ENCODE measurements at regions not wholly inside any gene's neighbourhood (a gene's known extent, or its start where the extent isn't known, plus 50 kb on each side); places are given as distances from the start of the nearest gene placed in this dataset.

- no peak for DNase-seq
These were observed 92.1 kb upstream of the FAM3C start for GRCh38 chr7:121488111-121488650.

DNA sequence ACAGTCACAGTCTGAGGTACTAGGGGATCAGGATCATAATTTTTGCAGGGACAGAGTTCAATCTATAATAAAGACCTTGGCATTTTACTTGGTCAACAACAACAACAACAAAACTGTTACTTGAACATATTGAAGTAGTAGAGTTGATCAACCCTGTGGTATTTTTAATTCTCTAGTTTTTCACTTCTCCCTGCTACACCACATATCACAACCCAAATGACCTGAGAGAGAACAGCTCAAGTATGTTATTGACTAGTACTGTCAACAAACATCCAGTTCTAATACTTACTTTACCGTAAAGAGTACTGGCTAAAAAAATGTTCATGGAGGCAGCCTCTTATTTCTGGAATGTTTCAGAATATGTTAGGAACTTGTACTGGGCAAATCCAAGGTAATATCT is 90.5 kb upstream of the FAM3C start:
- no peak for DNase-seq

DNA sequence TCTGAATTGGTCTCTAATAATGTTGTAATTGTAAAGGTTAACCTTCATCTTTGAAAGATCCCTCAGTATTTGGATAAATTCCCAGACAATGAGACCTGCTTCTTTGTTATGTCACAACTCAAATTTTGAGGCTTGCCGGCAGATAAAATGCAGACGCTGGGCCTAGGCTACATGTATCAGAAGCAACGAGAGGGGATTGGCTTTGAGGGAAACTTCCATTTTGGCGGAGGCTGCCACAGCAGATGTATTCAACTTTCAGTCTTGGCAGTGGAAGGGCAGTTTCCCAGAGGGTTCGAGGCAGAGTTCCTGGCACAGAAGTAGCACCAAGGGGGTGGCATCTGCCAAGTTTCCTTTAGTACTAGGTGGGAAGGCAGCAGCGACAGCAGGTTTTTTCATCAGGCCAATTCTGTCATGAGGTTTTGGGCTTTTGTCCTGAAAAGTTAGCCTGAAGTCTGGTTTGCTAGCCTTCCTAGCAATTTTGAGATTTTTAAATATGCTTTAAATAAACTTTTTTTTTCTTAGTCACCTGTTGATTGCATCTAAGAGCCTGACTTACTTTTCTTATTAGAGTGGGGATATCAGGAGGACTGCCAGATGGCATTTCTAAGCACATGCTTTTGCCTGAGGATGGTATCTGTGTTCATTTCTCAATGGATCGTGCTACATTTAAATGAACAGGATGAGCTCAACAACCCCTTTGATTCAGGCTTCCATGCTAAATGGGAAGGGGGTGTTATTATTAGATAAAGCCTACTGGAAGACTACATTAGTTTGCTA is 89.5 kb upstream of the FAM3C start:
- DNase-seq, result no peak

DNA sequence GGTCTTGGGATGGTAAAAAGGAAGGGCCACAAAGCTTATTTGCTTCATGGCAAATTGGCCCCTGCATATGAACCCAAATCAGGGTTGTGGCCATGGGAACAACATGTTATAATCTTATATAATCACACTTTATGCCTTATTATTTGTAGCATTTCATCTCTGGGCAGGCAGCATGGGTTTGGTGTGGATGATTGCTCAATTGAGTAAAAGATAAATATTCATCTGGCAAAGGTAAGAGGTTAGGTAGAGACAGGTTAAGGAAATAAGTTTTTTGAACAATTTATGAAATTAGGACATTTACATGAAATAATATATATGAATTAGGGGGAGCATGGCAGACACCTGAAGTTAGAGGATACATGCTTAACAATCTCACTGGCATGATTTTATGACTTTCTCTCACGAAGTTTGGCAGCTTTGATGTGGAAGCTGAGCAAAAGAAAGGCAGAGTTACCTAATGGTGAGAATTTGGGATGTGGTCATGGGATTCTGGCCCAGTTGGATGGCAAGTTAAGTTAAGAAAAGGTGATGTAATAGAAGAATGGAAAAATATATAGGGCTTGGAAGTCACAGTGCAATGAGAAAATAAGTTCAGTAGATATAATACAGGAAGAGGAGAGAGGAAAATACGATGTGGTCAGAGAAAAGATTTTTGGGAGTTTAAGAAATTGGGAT is 88.1 kb upstream of the FAM3C start:
- no peak for DNase-seq

DNA sequence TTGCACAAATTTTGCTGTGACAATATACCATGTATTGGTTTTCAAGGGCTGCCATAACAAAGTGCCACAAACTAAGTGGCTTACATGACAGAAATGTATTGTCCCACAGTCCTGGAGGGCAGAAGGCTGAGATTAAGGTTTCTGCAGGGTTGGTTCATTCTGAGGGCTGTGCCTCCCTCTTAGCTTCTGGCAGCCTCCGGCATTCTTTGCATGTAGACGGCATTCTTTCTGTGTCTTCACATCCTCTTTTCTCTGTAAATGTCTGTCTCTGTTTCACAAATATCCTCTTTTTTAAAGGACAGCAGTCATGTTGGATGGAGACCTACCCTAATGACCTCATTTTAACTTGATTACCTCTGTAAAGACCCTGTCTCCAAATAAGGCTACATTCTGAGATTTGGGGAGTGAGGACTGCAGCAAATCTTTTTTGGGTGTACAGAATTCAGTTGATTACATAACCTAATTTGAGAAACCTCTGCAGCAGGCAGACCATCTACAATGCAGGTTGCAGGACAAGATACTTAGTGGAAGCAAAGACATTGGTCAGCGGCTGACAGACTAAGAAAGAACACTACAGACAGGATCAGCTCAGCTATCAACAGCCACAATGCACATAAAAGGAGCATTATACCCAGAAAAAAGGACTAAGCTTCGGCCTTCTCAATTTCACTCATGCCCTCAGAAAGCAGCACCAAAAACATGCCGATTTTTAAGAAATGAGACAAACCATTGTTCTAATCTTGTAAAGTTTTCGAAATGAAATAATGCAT is 84.6 kb upstream of the FAM3C start:
- DNase-seq, result no peak

DNA sequence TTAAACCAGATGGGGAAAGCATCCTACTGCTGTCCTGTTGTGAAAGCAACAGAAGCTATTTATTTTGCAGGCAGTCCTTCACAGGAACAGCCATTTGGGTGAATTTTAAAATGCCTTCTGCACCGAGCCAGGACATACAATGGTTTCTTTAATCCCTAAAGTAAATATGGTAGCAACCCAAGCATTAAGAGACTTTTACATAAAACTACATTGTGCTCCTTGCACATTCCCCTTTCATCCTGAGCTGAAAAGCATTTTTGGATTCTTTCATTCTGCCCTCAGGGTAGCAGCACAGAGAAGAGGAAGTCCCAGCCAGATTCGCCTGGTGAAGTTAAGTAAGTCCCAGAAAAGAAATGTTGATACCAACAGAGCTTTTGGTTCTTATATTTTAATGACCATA is 84.0 kb upstream of the FAM3C start:
- no peak for DNase-seq

- no peak for DNase-seq
These were observed 83.4 kb upstream of the FAM3C start for GRCh38 chr7:121479466-121479865.

- DNase-seq, result no peak
These were observed 79.7 kb upstream of the FAM3C start for GRCh38 chr7:121475806-121476205.

- DNase-seq, result no peak
These were observed 78.2 kb upstream of the FAM3C start for GRCh38 chr7:121474301-121474673.

- DNase-seq, result no peak
These were observed 77.7 kb upstream of the FAM3C start for GRCh38 chr7:121473645-121474300.

GRCh38 chr7:121466455-121466854 is 70.3 kb upstream of the FAM3C start:
- DNase-seq, result no peak

- no peak for DNase-seq
These were observed 63.0 kb upstream of the FAM3C start for GRCh38 chr7:121459148-121459547.

- DNase-seq, result no peak
These were observed 60.8 kb upstream of the FAM3C start for GRCh38 chr7:121456785-121457359.

DNA sequence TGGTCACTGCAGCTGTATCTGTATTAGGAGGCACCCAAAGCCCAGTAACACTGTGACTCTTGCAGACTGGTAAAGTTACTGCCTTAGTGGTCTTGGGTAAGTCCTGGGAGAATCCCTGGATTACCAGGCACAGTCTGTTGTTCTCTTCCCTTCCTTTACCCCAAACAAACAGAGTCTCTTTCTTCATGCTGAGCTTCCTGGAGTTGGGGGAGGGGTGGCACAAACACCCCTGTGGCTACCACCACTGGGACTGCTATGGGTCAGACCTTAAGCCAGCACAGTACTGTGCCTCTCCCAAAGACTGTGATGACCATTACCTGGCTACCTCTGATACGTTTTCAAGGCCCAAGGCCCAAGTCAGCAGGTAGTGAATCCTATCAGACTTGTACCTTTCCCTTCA is 59.9 kb upstream of the FAM3C start:
- DNase-seq, result no peak

- no peak for DNase-seq
These were observed 56.3 kb upstream of the FAM3C start for GRCh38 chr7:121452389-121452788.

DNA sequence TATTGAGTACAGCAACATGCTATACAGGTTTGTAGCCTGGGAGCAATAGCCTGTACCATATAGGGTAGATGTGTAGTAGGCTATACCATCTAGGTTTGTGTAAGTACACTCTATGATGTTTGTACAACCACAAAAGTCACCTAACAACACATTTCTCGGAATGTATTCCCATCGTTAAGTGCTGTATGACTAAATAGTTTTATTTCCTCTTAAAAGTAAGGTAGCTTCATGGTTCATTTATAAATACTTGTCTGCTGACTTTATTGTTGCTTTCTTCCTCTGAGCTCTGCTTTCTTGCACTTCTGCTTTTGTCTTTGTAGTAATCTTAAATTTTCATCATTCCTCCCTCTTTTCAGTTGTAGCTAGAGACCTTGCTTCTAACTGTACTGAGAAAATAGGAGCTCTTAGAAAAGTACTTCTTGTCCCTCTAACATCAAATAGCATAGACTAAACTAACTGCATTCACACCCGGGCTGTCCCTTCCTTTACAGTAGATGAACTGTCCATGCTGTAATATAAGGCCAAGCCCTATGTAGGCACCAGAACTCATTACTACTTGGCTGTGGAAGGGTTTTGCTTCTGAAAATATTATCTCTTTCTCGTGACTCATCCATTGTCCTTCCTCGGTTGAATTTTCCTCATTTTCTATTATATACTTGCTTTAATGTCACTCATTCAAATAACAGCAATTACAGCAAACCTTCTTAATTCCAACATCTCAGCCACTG is 55.4 kb upstream of the FAM3C start:
- DNase-seq, result no peak

DNA sequence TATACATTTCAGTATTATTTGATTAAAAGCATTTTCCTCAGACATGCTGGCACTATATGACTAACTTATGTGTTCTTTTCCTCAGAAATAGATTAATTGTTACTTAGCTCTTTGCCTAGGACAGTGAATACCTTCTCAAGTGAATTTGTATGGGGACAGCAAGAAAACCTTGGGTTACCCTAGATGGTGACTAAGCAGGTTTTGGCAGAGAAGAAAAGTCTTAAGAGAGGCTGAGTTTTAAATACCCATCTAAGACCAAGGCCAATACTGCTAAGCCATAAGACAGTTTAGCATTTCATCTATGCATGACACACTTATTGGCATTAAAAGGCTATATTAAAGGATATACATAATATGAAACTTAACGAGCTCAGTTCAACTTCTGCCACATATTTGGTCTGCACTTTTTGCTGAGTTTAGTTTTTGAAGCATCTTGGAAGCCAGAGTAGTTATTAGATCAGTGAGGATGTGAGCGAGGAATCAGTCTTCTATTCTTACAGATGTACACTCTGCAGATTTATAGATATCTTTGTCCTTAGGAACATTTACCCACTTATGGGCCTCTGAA is 54.6 kb upstream of the FAM3C start:
- no peak for DNase-seq

- DNase-seq, result no peak
These were observed 53.7 kb upstream of the FAM3C start for GRCh38 chr7:121449735-121450240.

- no peak for DNase-seq
These were observed 53.2 kb upstream of the FAM3C start for GRCh38 chr7:121449329-121449728.

DNA sequence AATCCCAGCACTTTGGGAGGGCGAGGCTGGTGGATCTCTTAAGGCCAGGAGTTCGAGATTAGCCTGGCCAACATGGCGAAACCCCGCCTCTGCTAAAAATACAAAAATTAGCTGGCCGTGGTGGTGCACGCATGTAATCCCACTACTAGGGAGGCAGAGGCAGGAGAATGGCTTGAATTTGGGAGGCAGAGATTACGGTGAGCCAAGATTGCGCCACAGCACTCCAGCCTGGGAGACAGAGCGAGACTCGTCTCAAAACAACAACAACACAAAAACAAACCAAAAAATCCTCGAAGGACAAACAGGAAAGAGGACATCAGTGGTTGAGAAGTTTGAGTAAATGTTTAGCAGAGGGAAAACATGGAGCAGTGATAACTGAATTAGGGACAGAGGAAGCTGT is 52.3 kb upstream of the FAM3C start:
- DNase-seq, result no peak

DNA sequence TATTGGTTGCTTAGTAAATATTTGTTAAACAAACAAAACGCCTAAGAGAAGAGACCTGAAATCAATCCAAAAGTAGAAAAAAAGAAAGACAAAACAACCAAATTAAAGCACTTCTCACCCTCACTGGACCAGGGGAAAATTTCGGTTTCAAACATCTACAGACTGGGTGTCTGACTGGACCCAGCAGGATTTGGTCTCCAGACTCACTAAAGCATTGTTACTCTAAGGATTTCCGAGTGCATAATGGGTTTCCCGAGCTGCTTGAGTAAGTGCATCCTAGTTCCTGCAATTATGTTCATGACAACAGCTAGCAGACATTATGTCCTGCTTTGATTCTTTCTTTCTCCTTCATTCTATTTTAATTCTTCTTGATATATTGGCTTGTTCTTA is 51.8 kb upstream of the FAM3C start:
- no peak for DNase-seq

Data from activated effector memory CD4-positive, alpha-beta T cell treated with Interleukin-2 at 50 U/mL for 16 hours (primary cell).